Gastroesophageal sphincter (tissue), 3 donors: ENCODE measurements at regions not wholly inside any gene's neighbourhood (a gene's known extent, or its start where the extent isn't known, plus 50 kb on each side); places are given as distances from the start of the nearest gene placed in this dataset.

Experiments used
- CTCF ChIP-seq, 4 experiments: fragments of 200-600 bp in 2 of 4; fragments of 450-650 bp in 2 of 4; sonication (generic) in 1 of 4; IDR thresholded peaks; one replicate each; pipeline ENCODE4 v1.5.1; 2017 to 2019; ENCODE audit warnings: antibody characterized with exemption in 4 of 4, mild to moderate bottlenecking in 2 of 4, moderate library complexity in 2 of 4
- EP300 ChIP-seq: sonication (generic); formaldehyde crosslinking; IDR thresholded peaks from one replicate; pipeline ENCODE4 v1.6.1; 2017; ENCODE audit warnings: antibody characterized with exemption, mild to moderate bottlenecking
- POLR2AphosphoS5 ChIP-seq: sonication (generic); formaldehyde crosslinking; IDR thresholded peaks from one replicate; pipeline ENCODE4 v1.6.1; 2017; ENCODE audit warnings: antibody characterized with exemption

- TF ChIP-seq EP300 (no peak), CTCF (IDR thresholded peaks at IDR 0.05) (no peak), POLR2AphosphoS5 (no peak)
Observed at GRCh38 chr5:124842725-124843595, 96.5 kb upstream of the ZNF608 start.
